Heart left ventricle (tissue), 16 donors: ENCODE measurements at regions not wholly inside any gene's neighbourhood (a gene's known extent, or its start where the extent isn't known, plus 50 kb on each side); places are given as distances from the start of the nearest gene placed in this dataset.

Source experiments
- ATAC-seq, 4 donors: fragments of 200-7000 bp; cut with Tn5 transposase; one replicate each; pipeline ENCODE4 v1.9.1; 2020 to 2022; ENCODE audit warnings: moderate library complexity in 4 of 4, mild to moderate bottlenecking in 3 of 4, moderate number of reproducible peaks in 1 of 4
- DNase-seq, 5 donors: peaks; one replicate each; pipeline ENCODE4 v3.0.0-alpha.2; 2020
- H3K27ac ChIP-seq, 12 donors: fragments of 200-600 bp; sonication (generic) in 4 of 12; one replicate each; pipeline versions ENCODE4 v1.5.0 to v1.8.0; 2016 to 2022; ENCODE audit warnings: mild to moderate bottlenecking in 2 of 12
- H3K27me3 ChIP-seq, 9 donors: fragments of 200-600 bp; sonication (generic) in 2 of 9; one replicate each; pipeline versions ENCODE4 v1.5.1 to v1.8.0; 2016 to 2022; ENCODE audit warnings: mild to moderate bottlenecking in 3 of 9
- H3K36me3 ChIP-seq, 9 donors: fragments of 200-600 bp; sonication (generic) in 2 of 9; one replicate each; pipeline versions ENCODE4 v1.5.0 to v1.8.0; 2018 to 2022; ENCODE audit warnings: mild to moderate bottlenecking in 2 of 9
- H3K4me1 ChIP-seq, 12 donors: fragments of 200-600 bp; sonication (generic) in 4 of 12; one replicate each; pipeline versions ENCODE4 v1.5.0 to v1.8.0; 2016 to 2022; ENCODE audit warnings: mild to moderate bottlenecking in 3 of 12
- H3K4me3 ChIP-seq, 12 donors: fragments of 200-600 bp; sonication (generic) in 4 of 12; one replicate each; pipeline versions ENCODE4 v1.5.0 to v1.8.0; 2017 to 2022; ENCODE audit warnings: mild to moderate bottlenecking in 9 of 12, moderate library complexity in 4 of 12
- H3K9me3 ChIP-seq, 12 donors: fragments of 200-600 bp; sonication (generic) in 4 of 12; one replicate each; pipeline versions ENCODE4 v1.5.0 to v1.8.0; 2016 to 2022; ENCODE audit warnings: mild to moderate bottlenecking in 1 of 12
- CTCF ChIP-seq, 12 donors: fragments of 200-600 bp; sonication (generic) in 4 of 12; IDR thresholded peaks; one replicate each; pipeline versions ENCODE4 v1.5.0 to v1.8.0; 2018 to 2022; ENCODE audit warnings: antibody characterized with exemption in 12 of 12, mild to moderate bottlenecking in 5 of 12
- POLR2A ChIP-seq, 2 donors: fragments of 450-650 bp; IDR thresholded peaks; one replicate each; pipeline ENCODE4 v1.6.1; 2017; ENCODE audit warnings: antibody characterized with exemption in 2 of 2, mild to moderate bottlenecking in 2 of 2, moderate library complexity in 2 of 2
- WGBS, 4 donors: extraction: QIAGEN DNeasy Blood & Tissue Kit in 2 of 4; methylation state at CpG; one replicate each; pipeline versions ENCODE4 v1.1.5 to v1.1.7; 2013 to 2018; 5-methylcytosine and 5-hydroxymethylcytosine counted together
- intact Hi-C, 10 donors: fragments of 100-400 bp; cut with DNase I; formaldehyde crosslinking; loops; one replicate each; pipeline versions ENCODE4 v1.11.1 to v1.14.2; 2022
- donor health status: ischemic (EF 13 %, LVEDD 7.1; RV severe dilation, severe dysfunction).
- donor health status: healthy with polysubstance abuse.
- donor health status: DM: no; HTN: yes; CAD: no.
- donor health status: DM: no; HTN: no; CAD: no.
- donor health status: ischemic (EF 25% LVEDD 6.9; RV normal size, moderate dysfunction).
- donor health status: ischemic (EF 25% LVEDD 5.7; RV mildly dilated, moderate dysfunction).
- donor health status: healthy.
- donor health status: DM: yes; HTN: yes; CAD: no.
- donor health status: ischemic (EF 35%, LVEDD 5.7; RV mildly dilated, moderate dysfunction).
- donor health status: nonischemic (EF 11% LVEDD 7.7; RV severe dilation, severe dysfunction).
- donor health status: DM: yes; HTN: yes; CAD: no.
- donor health status: PGD.
- donor health status: ischemic (EF 29% LVEDD 5.4; RV normal size, mild dysfunction).
- donor health status: nonischemic (EF 23%, LVEDD 6.1; RV moderate dilation, normal function).

DNA sequence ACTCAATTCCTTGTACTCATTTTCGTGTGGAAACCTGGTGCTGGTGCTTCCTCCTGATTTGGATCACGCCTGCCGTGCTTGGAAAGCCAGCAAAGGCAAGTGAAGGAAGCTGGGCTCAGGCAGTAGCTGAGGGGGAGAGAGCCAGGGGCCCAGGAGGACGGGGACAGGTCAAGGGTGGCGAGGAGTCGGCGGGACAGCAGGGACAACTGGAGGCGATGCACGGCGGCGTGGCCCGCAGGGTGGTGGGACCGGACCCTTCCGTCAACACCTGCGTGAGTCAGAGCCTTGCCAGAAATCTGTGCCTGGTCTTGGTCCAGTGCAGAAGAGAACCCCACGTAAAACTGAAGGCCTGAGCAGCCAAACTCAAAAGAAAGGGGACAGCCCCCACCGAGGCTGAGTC, 309.7 kb upstream of the SHH start:
- no peak overlapping the region for H3K4me3 ChIP-seq
- intact Hi-C loops = no loop called here
- no peaks in the 10 kb centered on the region for H3K36me3 ChIP-seq
- no peaks in the 10 kb centered on the region for H3K9me3 ChIP-seq
- no peak for DNase-seq
- ATAC-seq = no peak
- H3K4me1 ChIP-seq = no peaks in the 10 kb centered on the region
- H3K27ac ChIP-seq = no peak overlapping the region
- H3K27me3 ChIP-seq = no peaks in the 10 kb centered on the region
- TF ChIP-seq CTCF (IDR thresholded peaks at IDR 0.05) = no peak
- TF ChIP-seq POLR2A (IDR thresholded peaks at IDR 0.05) = no peak
- WGBS, 4 donors = 83 to 87% (median 85%) methylated on average over 15 to 17 of the region's 17 CpGs

- Histone ChIP-seq H3K4me3 (no peak overlapping the region), H3K4me1 (no peaks in the 10 kb centered on the region), H3K36me3 (no peaks in the 10 kb centered on the region), H3K27ac (no peak overlapping the region), H3K9me3 (no peaks in the 10 kb centered on the region), H3K27me3 (no peaks in the 10 kb centered on the region)
- ATAC-seq (no peak), DNase-seq (no peak)
- WGBS, 4 donors = 78 to 89% (median 81%) methylated on average over 5 to 10 of the region's 10 CpGs
- no peak for TF ChIP-seq POLR2A (IDR thresholded peaks at IDR 0.05)
- no peak for TF ChIP-seq CTCF (IDR thresholded peaks at IDR 0.05)
- intact Hi-C loops = no loop called here
Observed at GRCh38 chr7:156121434-156121833, 309.2 kb upstream of the SHH start.

- WGBS, 4 donors = 82 to 88% (median 84%) methylated on average over 17 of the region's 17 CpGs
- no peak for TF ChIP-seq POLR2A (IDR thresholded peaks at IDR 0.05)
- TF ChIP-seq CTCF (IDR thresholded peaks at IDR 0.05) = no peak
- no peak for ATAC-seq
- H3K9me3 ChIP-seq = no peaks in the 10 kb centered on the region
- intact Hi-C loops = no loop called here
- H3K27ac ChIP-seq = no peak overlapping the region
- H3K27me3 ChIP-seq = no peaks in the 10 kb centered on the region
- no peaks in the 10 kb centered on the region for H3K36me3 ChIP-seq
- H3K4me1 ChIP-seq = no peaks in the 10 kb centered on the region
- DNase-seq = no peak
- H3K4me3 ChIP-seq = no peak overlapping the region
Observed at GRCh38 chr7:156120552-156120951, 308.3 kb upstream of the SHH start.

DNA sequence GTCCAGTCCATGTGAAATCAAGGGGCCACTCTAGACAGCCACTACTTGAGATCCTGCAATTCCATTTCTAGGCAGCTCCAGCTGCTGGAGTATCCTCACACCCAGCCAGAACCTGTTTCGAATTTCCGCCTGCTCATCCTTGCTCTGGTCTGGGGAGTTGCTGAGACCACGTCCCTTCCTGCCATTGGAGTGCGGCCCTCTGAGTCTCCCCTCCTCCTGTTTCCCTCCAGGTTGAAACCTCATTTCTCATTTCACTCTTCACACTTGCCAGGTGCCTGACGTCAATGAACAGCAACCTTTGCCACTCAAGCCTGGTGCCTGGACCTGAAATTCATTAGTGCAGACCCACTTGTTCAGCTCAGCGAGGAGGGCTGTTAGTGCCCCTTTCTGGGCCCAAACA, 307.5 kb upstream of the SHH start:
- H3K27me3 ChIP-seq = no peaks in the 10 kb centered on the region
- intact Hi-C loops = no loop called here
- TF ChIP-seq CTCF (IDR thresholded peaks at IDR 0.05) (no peak), POLR2A (IDR thresholded peaks at IDR 0.05) (no peak)
- H3K4me3 ChIP-seq = no peak overlapping the region
- H3K36me3 ChIP-seq = no peaks in the 10 kb centered on the region
- H3K4me1 ChIP-seq = no peaks in the 10 kb centered on the region
- no peak for ATAC-seq
- no peaks in the 10 kb centered on the region for H3K9me3 ChIP-seq
- 75 to 81% (median 79%) methylated on average over 6 of the region's 6 CpGs for WGBS, 4 donors
- no peak overlapping the region for H3K27ac ChIP-seq
- DNase-seq = no peak
